Smooth muscle cell (in vitro differentiated cells): ENCODE measurements at regions not wholly inside any gene's neighbourhood (a gene's known extent, or its start where the extent isn't known, plus 50 kb on each side); places are given as distances from the start of the nearest gene placed in this dataset.

Experiments
- DNase-seq: peaks from one replicate; lab custom pipeline; 2025; ENCODE audit not compliant: unreplicated experiment; lab: John Stamatoyannopoulos, UW
- H2AFZ ChIP-seq: fragments of 200-600 bp; sonication (generic); 2 replicates; pipeline ENCODE4 v1.6.0; 2016; ENCODE audit warnings: antibody characterized with exemption, low read depth, mild to moderate bottlenecking
- H3F3A ChIP-seq: fragments of 200-600 bp; sonication (generic); 2 replicates; pipeline ENCODE4 v1.6.0; 2017; ENCODE audit warnings: antibody characterized with exemption, low read depth
- H3K27ac ChIP-seq: fragments of 200-600 bp; sonication (generic); 2 replicates; pipeline ENCODE4 v1.5.1; 2016; ENCODE audit warnings: low read depth, mild to moderate bottlenecking
- H3K27me3 ChIP-seq: fragments of 200-600 bp; sonication (generic); 2 replicates; pipeline ENCODE4 v1.6.1; 2016; ENCODE audit warnings: low read depth, mild to moderate bottlenecking
- H3K36me3 ChIP-seq: fragments of 200-600 bp; sonication (generic); 2 replicates; pipeline ENCODE4 v1.5.1; 2016; ENCODE audit warnings: low read depth
- H3K4me1 ChIP-seq: fragments of 200-600 bp; sonication (generic); 2 replicates; pipeline ENCODE4 v1.5.1; 2016; ENCODE audit warnings: low read depth
- H3K4me2 ChIP-seq: fragments of 200-600 bp; sonication (generic); 2 replicates; pipeline ENCODE4 v1.6.0; 2016; ENCODE audit warnings: mild to moderate bottlenecking
- H3K4me3 ChIP-seq: fragments of 200-600 bp; sonication (generic); 2 replicates; pipeline ENCODE4 v1.5.1; 2016; ENCODE audit warnings: mild to moderate bottlenecking
- H3K79me2 ChIP-seq: fragments of 200-600 bp; sonication (generic); 2 replicates; pipeline ENCODE4 v1.6.0; 2016; ENCODE audit warnings: low read depth, mild to moderate bottlenecking
- H3K9ac ChIP-seq: fragments of 200-600 bp; sonication (generic); 2 replicates; pipeline ENCODE4 v1.6.0; 2016; ENCODE audit warnings: low read depth
- H3K9me3 ChIP-seq: fragments of 200-600 bp; sonication (generic); replicated peaks from 2 replicates; pipeline ENCODE4 v1.5.1; 2016; ENCODE audit warnings: low read depth
- H4K20me1 ChIP-seq: fragments of 200-600 bp; sonication (generic); 2 replicates; pipeline ENCODE4 v1.6.0; 2016; ENCODE audit warnings: low read depth
- WGBS: methylation state at CpG from one replicate; pipeline ENCODE4 v1.1.7; 2016; ENCODE audit warnings: low lambda C conversion rate; 5-methylcytosine and 5-hydroxymethylcytosine counted together
- TF ChIP-seq, protein P1 (sequence below): fragments of 200-600 bp; sonication (generic); IDR thresholded peaks from 2 replicates; pipeline ENCODE4 v1.5.1; 2017; ENCODE audit warnings: borderline replicate concordance, mild to moderate bottlenecking, antibody characterized with exemption; ENCODE audit not compliant: insufficient read depth, poor library complexity, severe bottlenecking

GRCh38 chrX:43504394-43504793 lies 151.7 kb upstream of the MAOA start:
- H3K27me3 ChIP-seq: no peaks in the 10 kb centered on the region

DNA sequence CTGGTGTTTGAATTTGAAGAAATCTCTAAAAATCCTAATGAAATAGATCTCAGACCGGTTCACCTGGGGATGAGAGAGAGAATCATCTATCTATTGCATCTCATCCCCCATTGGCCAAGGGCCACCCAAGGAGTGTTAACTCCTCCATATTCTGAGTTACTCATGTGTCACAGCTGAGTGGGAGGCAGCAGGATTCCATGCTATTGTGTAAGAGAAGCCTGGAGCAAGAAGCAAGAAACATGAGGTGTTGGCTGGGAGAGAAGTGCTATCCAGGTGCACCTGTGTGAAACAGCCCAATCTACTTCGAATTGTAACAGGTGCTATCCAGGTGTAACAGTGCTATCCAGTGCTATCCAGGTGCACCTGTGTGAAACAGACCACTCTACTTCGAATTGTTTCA lies 150.3 kb upstream of the MAOA start:
- Histone ChIP-seq H3K4me3 (no peak overlapping the region), H2AFZ (no peak overlapping the region), H3K4me1 (peaks cover 12% of the 10 kb centered on the region), H3F3A (no peaks in the 10 kb centered on the region), H4K20me1 (no peaks in the 10 kb centered on the region), H3K79me2 (no peaks in the 10 kb centered on the region), H3K27me3 (no peaks in the 10 kb centered on the region), H3K27ac (no peak overlapping the region), H3K9ac (no peak overlapping the region), H3K9me3 (no peaks in the 10 kb centered on the region), H3K36me3 (no peaks in the 10 kb centered on the region), H3K4me2 (no peak overlapping the region)
- TF ChIP-seq, protein P1, sequence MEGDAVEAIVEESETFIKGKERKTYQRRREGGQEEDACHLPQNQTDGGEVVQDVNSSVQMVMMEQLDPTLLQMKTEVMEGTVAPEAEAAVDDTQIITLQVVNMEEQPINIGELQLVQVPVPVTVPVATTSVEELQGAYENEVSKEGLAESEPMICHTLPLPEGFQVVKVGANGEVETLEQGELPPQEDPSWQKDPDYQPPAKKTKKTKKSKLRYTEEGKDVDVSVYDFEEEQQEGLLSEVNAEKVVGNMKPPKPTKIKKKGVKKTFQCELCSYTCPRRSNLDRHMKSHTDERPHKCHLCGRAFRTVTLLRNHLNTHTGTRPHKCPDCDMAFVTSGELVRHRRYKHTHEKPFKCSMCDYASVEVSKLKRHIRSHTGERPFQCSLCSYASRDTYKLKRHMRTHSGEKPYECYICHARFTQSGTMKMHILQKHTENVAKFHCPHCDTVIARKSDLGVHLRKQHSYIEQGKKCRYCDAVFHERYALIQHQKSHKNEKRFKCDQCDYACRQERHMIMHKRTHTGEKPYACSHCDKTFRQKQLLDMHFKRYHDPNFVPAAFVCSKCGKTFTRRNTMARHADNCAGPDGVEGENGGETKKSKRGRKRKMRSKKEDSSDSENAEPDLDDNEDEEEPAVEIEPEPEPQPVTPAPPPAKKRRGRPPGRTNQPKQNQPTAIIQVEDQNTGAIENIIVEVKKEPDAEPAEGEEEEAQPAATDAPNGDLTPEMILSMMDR: no peak
- WGBS: 90% methylated on average over 3 of the region's 3 CpGs
- no peak for DNase-seq

More at GRCh38 chrX:43504394-43504793, 151.7 kb upstream of the MAOA start:
- Histone ChIP-seq H2AFZ (no peak overlapping the region), H3K4me1 (peaks cover 26% of the 10 kb centered on the region), H3K36me3 (no peaks in the 10 kb centered on the region), H3K9me3 (no peaks in the 10 kb centered on the region), H4K20me1 (no peaks in the 10 kb centered on the region), H3K4me2 (no peak overlapping the region), H3K4me3 (no peak overlapping the region), H3K9ac (no peak overlapping the region), H3F3A (no peaks in the 10 kb centered on the region), H3K79me2 (no peaks in the 10 kb centered on the region), H3K27ac (no peak overlapping the region)
- TF ChIP-seq, protein P1: no peak
- DNase-seq: no peak

GRCh38 chrX:43508694-43509093 lies 147.4 kb upstream of the MAOA start:
- no peak for DNase-seq
- TF ChIP-seq, protein P1: no peak
- Histone ChIP-seq H4K20me1 (no peaks in the 10 kb centered on the region), H3K4me2 (no peak overlapping the region), H3K79me2 (no peaks in the 10 kb centered on the region), H3K4me1 (no peaks in the 10 kb centered on the region), H3K9ac (no peak overlapping the region), H3K36me3 (no peaks in the 10 kb centered on the region), H3K27ac (no peak overlapping the region), H3K27me3 (no peaks in the 10 kb centered on the region), H3K4me3 (no peak overlapping the region), H3K9me3 (no peaks in the 10 kb centered on the region), H3F3A (no peaks in the 10 kb centered on the region), H2AFZ (no peak overlapping the region)

GRCh38 chrX:43510209-43510608 lies 145.9 kb upstream of the MAOA start:
- DNase-seq: no peak
- TF ChIP-seq, protein P1: no peak
- Histone ChIP-seq H3K4me3 (no peak overlapping the region), H3K79me2 (no peaks in the 10 kb centered on the region), H3K27me3 (no peaks in the 10 kb centered on the region), H3K27ac (no peak overlapping the region), H3K4me2 (no peak overlapping the region), H3K9ac (no peak overlapping the region), H3K9me3 (no peaks in the 10 kb centered on the region), H3K36me3 (no peaks in the 10 kb centered on the region), H2AFZ (no peak overlapping the region), H3K4me1 (no peaks in the 10 kb centered on the region), H4K20me1 (no peaks in the 10 kb centered on the region), H3F3A (no peaks in the 10 kb centered on the region)
- 92% methylated on average over 1 of the region's 1 CpG for WGBS
